Limb (tissue), 2 donors: ENCODE measurements at regions not wholly inside any gene's neighbourhood (a gene's known extent, or its start where the extent isn't known, plus 50 kb on each side); places are given as distances from the start of the nearest gene placed in this dataset.

Experiments
- DNase-seq, 2 donors: peaks; one replicate each; pipeline ENCODE4 v3.0.0-alpha.2; 2016; ENCODE audit errors: extremely low spot score in 2 of 2

GRCh38 chr2:114065731-114066130 is 175.8 kb downstream of the ACTR3 start:
- no peak for DNase-seq

- no peak for DNase-seq
Measured at GRCh38 chr2:114066186-114066747, 176.4 kb downstream of the ACTR3 start.

GRCh38 chr2:114068438-114068837 is 178.5 kb downstream of the ACTR3 start:
- DNase-seq: peak in 1 of 2 donors; percentile 45

- DNase-seq: no peak
Measured at GRCh38 chr2:114076961-114077360, 187.1 kb downstream of the ACTR3 start.

- DNase-seq: no peak
Measured at GRCh38 chr2:114079366-114080004, 189.6 kb downstream of the ACTR3 start.

- DNase-seq: no peak
Measured at GRCh38 chr2:114082731-114083433, 193.0 kb downstream of the ACTR3 start.

GRCh38 chr2:114083717-114084387 is 194.0 kb downstream of the ACTR3 start:
- DNase-seq: no peak

- no peak for DNase-seq
Measured at GRCh38 chr2:114085238-114085637, 195.3 kb downstream of the ACTR3 start.

- DNase-seq: no peak
Measured at GRCh38 chr2:114085992-114086391, 196.1 kb downstream of the ACTR3 start.

GRCh38 chr2:114089636-114090319 is 199.9 kb downstream of the ACTR3 start:
- no peak for DNase-seq

GRCh38 chr2:114091010-114091409 is 201.1 kb downstream of the ACTR3 start:
- DNase-seq: no peak

- DNase-seq: no peak
Measured at GRCh38 chr2:114108249-114108648, 218.4 kb downstream of the ACTR3 start.

GRCh38 chr2:114108824-114109416 is 219.0 kb downstream of the ACTR3 start:
- no peak for DNase-seq

GRCh38 chr2:114111329-114111728 is 221.4 kb downstream of the ACTR3 start:
- no peak for DNase-seq

- DNase-seq: no peak
Measured at GRCh38 chr2:114113518-114113917, 223.6 kb downstream of the ACTR3 start.

GRCh38 chr2:114118088-114118487 is 228.2 kb downstream of the ACTR3 start:
- DNase-seq: no peak

GRCh38 chr2:114119862-114120261 is 230.0 kb downstream of the ACTR3 start:
- no peak for DNase-seq

GRCh38 chr2:114122930-114123329 is 233.0 kb downstream of the ACTR3 start:
- DNase-seq: no peak

- DNase-seq: no peak
Measured at GRCh38 chr2:114123925-114124324, 234.0 kb downstream of the ACTR3 start.

- no peak for DNase-seq
Measured at GRCh38 chr2:114127372-114127771, 237.5 kb downstream of the ACTR3 start.

- DNase-seq: no peak
Measured at GRCh38 chr2:114128263-114128662, 238.4 kb downstream of the ACTR3 start.
